OCI-LY1 (cell line): ENCODE measurements at regions not wholly inside any gene's neighbourhood (a gene's known extent, or its start where the extent isn't known, plus 50 kb on each side); places are given as distances from the start of the nearest gene placed in this dataset.

Source experiments
- H2AFZ ChIP-seq: fragments of 200-600 bp; sonication (generic), shearing (Covaris generic); 2 replicates; pipeline ENCODE4 v1.6.0; 2014; ENCODE audit warnings: antibody characterized with exemption, mild to moderate bottlenecking, low read length
- H3F3A ChIP-seq: fragments of 200-600 bp; sonication (generic), shearing (Covaris generic); 2 replicates; pipeline ENCODE4 v1.6.0; 2014; ENCODE audit warnings: mild to moderate bottlenecking, antibody characterized with exemption, low read length, moderate library complexity; ENCODE audit not compliant: insufficient read depth
- H3K27ac ChIP-seq: fragments of 200-600 bp; sonication (generic); 2 replicates; pipeline ENCODE4 v1.5.1; 2014; ENCODE audit warnings: low read length, mixed run types, mild to moderate bottlenecking, low read depth; ENCODE audit not compliant: poor library complexity, severe bottlenecking
- H3K27me3 ChIP-seq: fragments of 200-600 bp; sonication (generic); 2 replicates; pipeline ENCODE4 v1.6.0; 2014; ENCODE audit warnings: antibody characterized with exemption, mild to moderate bottlenecking, low read length, moderate library complexity; ENCODE audit not compliant: insufficient read depth
- H3K36me3 ChIP-seq: fragments of 200-600 bp; sonication (generic); 2 replicates; pipeline ENCODE4 v1.6.1; 2014; ENCODE audit warnings: mild to moderate bottlenecking, antibody characterized with exemption, low read length, moderate library complexity, mixed read lengths; ENCODE audit not compliant: insufficient read depth
- H3K4me1 ChIP-seq: fragments of 200-600 bp; sonication (generic); 2 replicates; pipeline ENCODE4 v1.5.1; 2014; ENCODE audit warnings: mild to moderate bottlenecking, low read length, moderate library complexity; ENCODE audit not compliant: insufficient read depth, severe bottlenecking
- H3K4me2 ChIP-seq: fragments of 200-600 bp; sonication (generic), shearing (Covaris generic); 2 replicates; pipeline ENCODE4 v1.6.1; 2014; ENCODE audit warnings: low read length
- H3K4me3 ChIP-seq: fragments of 200-600 bp; sonication (generic); 2 replicates; pipeline ENCODE4 v1.5.1; 2014; ENCODE audit warnings: low read length, low read depth, mild to moderate bottlenecking, mixed read lengths; ENCODE audit not compliant: poor library complexity, severe bottlenecking
- H3K79me2 ChIP-seq: fragments of 200-600 bp; shearing (Covaris generic); 2 replicates; pipeline ENCODE4 v1.6.1; 2016; ENCODE audit warnings: mixed run types, low read length, mixed read lengths; ENCODE audit not compliant: insufficient read depth
- H3K9ac ChIP-seq: fragments of 200-600 bp; sonication (generic), shearing (Covaris generic); 2 replicates; pipeline ENCODE4 v1.6.1; 2014; ENCODE audit warnings: mild to moderate bottlenecking, low read length, mixed read lengths
- H3K9me2 ChIP-seq: fragments of 200-600 bp; sonication (generic), shearing (Covaris generic); 2 replicates; pipeline ENCODE4 v1.6.1; 2014; ENCODE audit warnings: low read depth, mild to moderate bottlenecking, low read length, mixed read lengths
- H3K9me3 ChIP-seq: fragments of 200-600 bp; shearing (Covaris generic); 2 replicates; pipeline ENCODE4 v1.6.1; 2014; ENCODE audit warnings: low read length, mixed read lengths
- H4K20me1 ChIP-seq: fragments of 200-600 bp; sonication (generic), shearing (Covaris generic); 2 replicates; pipeline ENCODE4 v1.6.0; 2016; ENCODE audit warnings: mild to moderate bottlenecking, low read length; ENCODE audit not compliant: insufficient read depth
- CTCF ChIP-seq: fragments of 200-600 bp; sonication (generic), shearing (Covaris generic); IDR thresholded peaks from 2 replicates; pipeline ENCODE4 v1.5.1; 2017; ENCODE audit warnings: mild to moderate bottlenecking, antibody characterized with exemption, low read length, moderate library complexity, mixed read lengths
- EZH2 ChIP-seq: fragments of 200-600 bp; sonication (generic), shearing (Covaris generic); IDR thresholded peaks from 2 replicates; pipeline ENCODE4 v1.8.0; 2017; ENCODE audit warnings: borderline replicate concordance, mixed run types, mild to moderate bottlenecking, antibody characterized with exemption, low read length, moderate library complexity, mixed read lengths

- H3K4me2 ChIP-seq = no peak overlapping the region
- no peak overlapping the region for H3K4me3 ChIP-seq
- no peaks in the 10 kb centered on the region for H3K9me2 ChIP-seq
- H3K9ac ChIP-seq = no peak overlapping the region
- H3K79me2 ChIP-seq = no peaks in the 10 kb centered on the region
- no peaks in the 10 kb centered on the region for H3K36me3 ChIP-seq
- no peaks in the 10 kb centered on the region for H4K20me1 ChIP-seq
- H3K4me1 ChIP-seq = no peaks in the 10 kb centered on the region
- no peak overlapping the region for H2AFZ ChIP-seq
- no peaks in the 10 kb centered on the region for H3K27me3 ChIP-seq
- H3K9me3 ChIP-seq = no peaks in the 10 kb centered on the region
- H3F3A ChIP-seq = no peaks in the 10 kb centered on the region
- TF ChIP-seq CTCF (no peak), EZH2 (no peak)
- H3K27ac ChIP-seq = no peak overlapping the region
Observed at GRCh38 chr6:153525998-153526397, 394.9 kb upstream of the RGS17 start.

DNA sequence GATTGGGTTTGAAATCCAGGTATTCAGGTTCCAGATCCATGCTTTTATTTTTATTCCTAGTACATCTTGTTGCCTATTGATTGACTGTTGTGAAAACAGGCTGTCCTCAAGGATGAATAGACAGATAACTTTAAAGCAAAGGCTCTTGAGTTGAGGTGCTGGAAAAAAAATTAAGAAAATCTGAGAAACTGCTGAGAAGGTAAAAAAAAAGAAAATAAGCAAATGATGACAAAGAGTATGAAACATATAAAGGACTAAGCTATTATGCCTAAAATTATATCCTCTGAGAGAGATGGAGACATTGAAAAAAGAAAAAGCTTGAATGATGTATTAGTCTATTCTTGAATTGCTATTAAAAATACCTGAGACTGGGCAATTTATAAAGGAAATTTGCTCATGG is 392.3 kb upstream of the RGS17 start:
- no peaks in the 10 kb centered on the region for H3K79me2 ChIP-seq
- H3K36me3 ChIP-seq = no peaks in the 10 kb centered on the region
- H3K27me3 ChIP-seq = no peaks in the 10 kb centered on the region
- no peaks in the 10 kb centered on the region for H3K9me3 ChIP-seq
- no peak overlapping the region for H3K4me3 ChIP-seq
- H2AFZ ChIP-seq = no peak overlapping the region
- TF ChIP-seq CTCF = no peak
- TF ChIP-seq EZH2 = no peak
- no peak overlapping the region for H3K9ac ChIP-seq
- no peak overlapping the region for H3K4me2 ChIP-seq
- no peaks in the 10 kb centered on the region for H4K20me1 ChIP-seq
- no peak overlapping the region for H3K27ac ChIP-seq
- no peaks in the 10 kb centered on the region for H3K4me1 ChIP-seq
- no peaks in the 10 kb centered on the region for H3K9me2 ChIP-seq
- H3F3A ChIP-seq = no peaks in the 10 kb centered on the region

GRCh38 chr6:153511896-153512496 is 380.9 kb upstream of the RGS17 start:
- TF ChIP-seq EZH2 (no peak), CTCF (peak; percentile 63)
- Histone ChIP-seq H2AFZ (no peak overlapping the region), H3F3A (no peaks in the 10 kb centered on the region)

More at GRCh38 chr6:153511896-153512496, 380.9 kb upstream of the RGS17 start:
- no peak overlapping the region for H3K4me2 ChIP-seq
- no peaks in the 10 kb centered on the region for H4K20me1 ChIP-seq
- no peaks in the 10 kb centered on the region for H3K36me3 ChIP-seq
- no peaks in the 10 kb centered on the region for H3K27me3 ChIP-seq
- H3K9ac ChIP-seq = no peak overlapping the region
- H3K4me1 ChIP-seq = no peaks in the 10 kb centered on the region
- no peaks in the 10 kb centered on the region for H3K79me2 ChIP-seq
- no peak overlapping the region for H3K27ac ChIP-seq
- no peaks in the 10 kb centered on the region for H3K9me2 ChIP-seq
- H3K9me3 ChIP-seq = no peaks in the 10 kb centered on the region
- H3K4me3 ChIP-seq = no peak overlapping the region
